Right lobe of liver (tissue), 4 donors: ENCODE measurements at regions not wholly inside any gene's neighbourhood (a gene's known extent, or its start where the extent isn't known, plus 50 kb on each side); places are given as distances from the start of the nearest gene placed in this dataset.

Experiments
- CTCF ChIP-seq, 4 donors: fragments of 200-600 bp in 3 of 4; fragments of 450-650 bp in 1 of 4; IDR thresholded peaks; one replicate each; pipeline versions ENCODE4 v1.5.1 to v1.8.0; 2016 to 2022; ENCODE audit warnings: antibody characterized with exemption in 4 of 4, mild to moderate bottlenecking in 2 of 4
- POLR2A ChIP-seq: fragments of 450-650 bp; IDR thresholded peaks from one replicate; pipeline ENCODE4 v1.6.1; 2017; ENCODE audit warnings: antibody characterized with exemption, mild to moderate bottlenecking
- donor health status: DM: no; HTN: no; CAD: no.
- donor health status: DM: no; HTN: no; CAD: no.
- donor health status: DM: no; HTN: yes; CAD: no.

GRCh38 chrX:109125304-109125703 lies 356.6 kb downstream of the GUCY2F start:
- TF ChIP-seq CTCF (IDR thresholded peaks at IDR 0.05) (no peak), POLR2A (no peak)
